ENCODE measurements at regions not wholly inside any gene's neighbourhood (a gene's known extent, or its start where the extent isn't known, plus 50 kb on each side); places are given as distances from the start of the nearest gene placed in this dataset.
"Not testable (repeated sequence)": the region's sequence is repeated elsewhere in the genome, so short reads cannot be mapped to it uniquely, and the experiment has no call there.

- Mint-ChIP-seq H3K36me3 (no peaks in the 10 kb centered on the region), H3K9me3 (no peaks in the 10 kb centered on the region), H3K4me1 (no peaks in the 10 kb centered on the region), H3K4me3 (no peak overlapping the region), H3K27me3 (no peaks in the 10 kb centered on the region), H3K27ac (no peak overlapping the region)
- ATAC-seq (ENCODE audit: low read depth) = no peak
- no peak for DNase-seq
- POLR2A ChIA-PET = no interaction called here
Measured at GRCh38 chr10:25103703-25104102, 71.1 kb upstream of the GPR158 start.

GRCh38 chr10:25104441-25104840 is 70.4 kb upstream of the GPR158 start:
- no peak for DNase-seq
- Mint-ChIP-seq H3K9me3 (no peaks in the 10 kb centered on the region), H3K4me3 (no peak overlapping the region), H3K4me1 (no peaks in the 10 kb centered on the region), H3K27me3 (no peaks in the 10 kb centered on the region), H3K27ac (no peak overlapping the region), H3K36me3 (no peaks in the 10 kb centered on the region)
- POLR2A ChIA-PET = no interaction called here
- ATAC-seq (ENCODE audit: low read depth) = no peak

GRCh38 chr10:25105262-25105661 is 69.5 kb upstream of the GPR158 start:
- H3K27ac Mint-ChIP-seq = no peak overlapping the region
- no peaks in the 10 kb centered on the region for H3K9me3 Mint-ChIP-seq
- H3K4me3 Mint-ChIP-seq = no peak overlapping the region
- H3K27me3 Mint-ChIP-seq = no peaks in the 10 kb centered on the region
- DNase-seq = no peak
- no peak for ATAC-seq (ENCODE audit: low read depth)
- no peaks in the 10 kb centered on the region for H3K4me1 Mint-ChIP-seq
- no peaks in the 10 kb centered on the region for H3K36me3 Mint-ChIP-seq
- POLR2A ChIA-PET = no interaction called here

- no peaks in the 10 kb centered on the region for H3K36me3 Mint-ChIP-seq
Measured at GRCh38 chr10:25105743-25106260, 69.0 kb upstream of the GPR158 start.

GRCh38 chr10:25107756-25108155 is 67.0 kb upstream of the GPR158 start:
- no peak overlapping the region for H3K27ac Mint-ChIP-seq
- no peak overlapping the region for H3K4me3 Mint-ChIP-seq
- H3K4me1 Mint-ChIP-seq = no peaks in the 10 kb centered on the region
- no peaks in the 10 kb centered on the region for H3K36me3 Mint-ChIP-seq
- ATAC-seq (ENCODE audit: low read depth) = no peak
- no peak for DNase-seq
- POLR2A ChIA-PET = interaction anchor here (0.6 kb wide), 1 partner anchor 25 kb away, joined by 3 read pairs; no protein-coding TSS in a partner anchor
- no peaks in the 10 kb centered on the region for H3K27me3 Mint-ChIP-seq
- H3K9me3 Mint-ChIP-seq = no peaks in the 10 kb centered on the region

More at GRCh38 chr10:25105743-25106260, 69.0 kb upstream of the GPR158 start:
- H3K27ac Mint-ChIP-seq = no peak overlapping the region
- H3K27me3 Mint-ChIP-seq = no peaks in the 10 kb centered on the region
- H3K4me3 Mint-ChIP-seq = no peak overlapping the region
- POLR2A ChIA-PET = no interaction called here
- no peaks in the 10 kb centered on the region for H3K4me1 Mint-ChIP-seq
- no peak for ATAC-seq (ENCODE audit: low read depth)
- no peaks in the 10 kb centered on the region for H3K9me3 Mint-ChIP-seq
- DNase-seq = no peak

- POLR2A ChIA-PET; DNase-seq; H3K9me3 Mint-ChIP-seq; H3K4me1 Mint-ChIP-seq; H3K27ac Mint-ChIP-seq; H3K27me3 Mint-ChIP-seq; ATAC-seq (ENCODE audit: low read depth); H3K36me3 Mint-ChIP-seq; H3K4me3 Mint-ChIP-seq: not testable (repeated sequence)
Measured at GRCh38 chr10:25109896-25110295, 64.9 kb upstream of the GPR158 start.

- Mint-ChIP-seq H3K4me3 (no peak overlapping the region), H3K36me3 (no peaks in the 10 kb centered on the region), H3K9me3 (no peaks in the 10 kb centered on the region), H3K27me3 (peaks cover 2% of the 10 kb centered on the region), H3K27ac (no peak overlapping the region), H3K4me1 (no peaks in the 10 kb centered on the region)
- ATAC-seq (ENCODE audit: low read depth) = no peak
- POLR2A ChIA-PET = no interaction called here
- DNase-seq = no peak
Measured at GRCh38 chr10:25112016-25112415, 62.8 kb upstream of the GPR158 start.

- H3K4me3 Mint-ChIP-seq = no peak overlapping the region
- peaks cover 2% of the 10 kb centered on the region for H3K27me3 Mint-ChIP-seq
- H3K36me3 Mint-ChIP-seq = no peaks in the 10 kb centered on the region
- POLR2A ChIA-PET = no interaction called here
- ATAC-seq (ENCODE audit: low read depth) (peak; percentile 56), DNase-seq (peak; percentile 35)
- H3K9me3 Mint-ChIP-seq = no peaks in the 10 kb centered on the region
- H3K4me1 Mint-ChIP-seq = no peaks in the 10 kb centered on the region
- H3K27ac Mint-ChIP-seq = no peak overlapping the region
Measured at GRCh38 chr10:25113191-25114035, 61.4 kb upstream of the GPR158 start.

GRCh38 chr10:25114036-25114411 is 60.8 kb upstream of the GPR158 start:
- Mint-ChIP-seq H3K36me3 (no peaks in the 10 kb centered on the region), H3K4me1 (no peaks in the 10 kb centered on the region), H3K9me3 (no peaks in the 10 kb centered on the region), H3K4me3 (no peak overlapping the region), H3K27me3 (peaks cover 2% of the 10 kb centered on the region), H3K27ac (no peak overlapping the region)
- POLR2A ChIA-PET = no interaction called here
- no peak for ATAC-seq (ENCODE audit: low read depth)
- DNase-seq = no peak

GRCh38 chr10:25117757-25118156 is 57.0 kb upstream of the GPR158 start:
- no peak for DNase-seq
- H3K36me3 Mint-ChIP-seq = no peaks in the 10 kb centered on the region
- H3K27me3 Mint-ChIP-seq = peaks cover 2% of the 10 kb centered on the region
- no peaks in the 10 kb centered on the region for H3K4me1 Mint-ChIP-seq
- no peak for ATAC-seq (ENCODE audit: low read depth)
- H3K9me3 Mint-ChIP-seq = peaks cover 1% of the 10 kb centered on the region
- POLR2A ChIA-PET = no interaction called here
- no peak overlapping the region for H3K27ac Mint-ChIP-seq
- no peak overlapping the region for H3K4me3 Mint-ChIP-seq

- no peak overlapping the region for H3K27ac Mint-ChIP-seq
Measured at GRCh38 chr10:25120188-25120587, 54.6 kb upstream of the GPR158 start.

More at GRCh38 chr10:25120188-25120587, 54.6 kb upstream of the GPR158 start:
- Mint-ChIP-seq H3K36me3 (no peaks in the 10 kb centered on the region), H3K4me1 (no peaks in the 10 kb centered on the region), H3K9me3 (peaks cover 1% of the 10 kb centered on the region), H3K27me3 (peaks cover 2% of the 10 kb centered on the region), H3K4me3 (no peak overlapping the region)
- no peak for DNase-seq
- no peak for ATAC-seq (ENCODE audit: low read depth)
- POLR2A ChIA-PET = no interaction called here

Data from activated naive CD8-positive, alpha-beta T cell treated with anti-CD3 and anti-CD28 coated beads, Interleukin-2, amount 10 ng/mL, durations not matched to agents 7 days and 5 days (primary cell).